Neural progenitor cell (in vitro differentiated cells): ENCODE measurements at regions not wholly inside any gene's neighbourhood (a gene's known extent, or its start where the extent isn't known, plus 50 kb on each side); places are given as distances from the start of the nearest gene placed in this dataset.

Experiments used
- DNase-seq: peaks from one replicate; pipeline ENCODE4 v3.0.0-alpha.2; 2016; ENCODE audit warnings: low spot score
- H2AFZ ChIP-seq: fragments of 200-600 bp; sonication (generic); replicated peaks from 2 replicates; pipeline ENCODE4 v1.6.1; 2016; ENCODE audit warnings: antibody characterized with exemption
- H3F3A ChIP-seq: fragments of 200-600 bp; sonication (generic); 2 replicates; pipeline ENCODE4 v1.6.1; 2016; ENCODE audit warnings: antibody characterized with exemption, low read depth
- H3K27ac ChIP-seq: fragments of 200-600 bp; sonication (generic); 2 replicates; pipeline ENCODE4 v1.5.1; 2016; ENCODE audit warnings: mild to moderate bottlenecking
- H3K27me3 ChIP-seq: fragments of 200-600 bp; sonication (generic); 2 replicates; pipeline ENCODE4 v1.6.1; 2016; ENCODE audit warnings: mild to moderate bottlenecking, moderate library complexity
- H3K36me3 ChIP-seq: fragments of 200-600 bp; sonication (generic); 2 replicates; pipeline ENCODE4 v1.5.1; 2016
- H3K4me1 ChIP-seq: fragments of 200-600 bp; sonication (generic); 2 replicates; pipeline ENCODE4 v1.6.1; 2016; ENCODE audit warnings: mixed run types
- H3K4me2 ChIP-seq: fragments of 200-600 bp; sonication (generic); 2 replicates; pipeline ENCODE4 v1.6.1; 2016
- H3K4me3 ChIP-seq: fragments of 200-600 bp; sonication (generic); 2 replicates; pipeline ENCODE4 v1.5.1; 2016
- H3K79me2 ChIP-seq: fragments of 200-600 bp; sonication (generic); 2 replicates; pipeline ENCODE4 v1.6.1; 2016; ENCODE audit warnings: low read depth
- H3K9ac ChIP-seq: fragments of 200-600 bp; sonication (generic); 2 replicates; pipeline ENCODE4 v1.6.1; 2016
- H3K9me3 ChIP-seq: fragments of 200-600 bp; sonication (generic); 2 replicates; pipeline ENCODE4 v1.5.1; 2016; ENCODE audit warnings: low read depth
- H4K20me1 ChIP-seq: fragments of 200-600 bp; sonication (generic); 2 replicates; pipeline ENCODE4 v1.6.1; 2016; ENCODE audit warnings: low read depth
- H3K27ac Mint-ChIP-seq: 3 replicates; pipeline ENCODE4 v1.8.0; 2021; ENCODE audit warnings: mixed read lengths
- H3K27me3 Mint-ChIP-seq: 2 replicates; pipeline ENCODE4 v1.8.0; 2022; ENCODE audit warnings: low read depth, mild to moderate bottlenecking, inconsistent platforms, moderate library complexity, mixed read lengths; ENCODE audit not compliant: insufficient read depth
- H3K36me3 Mint-ChIP-seq: 3 replicates; pipeline ENCODE4 v1.8.0; 2021; ENCODE audit warnings: mixed read lengths
- H3K4me1 Mint-ChIP-seq: 3 replicates; pipeline ENCODE4 v1.8.0; 2021; ENCODE audit warnings: mixed read lengths
- H3K4me3 Mint-ChIP-seq: 3 replicates; pipeline ENCODE4 v1.8.0; 2021; ENCODE audit warnings: mild to moderate bottlenecking, moderate library complexity, mixed read lengths
- H3K9me3 Mint-ChIP-seq: 3 replicates; pipeline ENCODE4 v1.8.0; 2020; ENCODE audit warnings: mixed read lengths
- CTCF ChIP-seq: fragments of 200-600 bp; sonication (generic); IDR thresholded peaks from 2 replicates; pipeline ENCODE4 v1.5.1; 2017; ENCODE audit warnings: antibody characterized with exemption, mild to moderate bottlenecking
- EZH2 ChIP-seq: fragments of 200-600 bp; sonication (generic); IDR thresholded peaks from 2 replicates; pipeline ENCODE4 v1.6.1; 2017; ENCODE audit warnings: antibody characterized with exemption, mild to moderate bottlenecking, moderate library complexity
- EZH2phosphoT487 ChIP-seq: fragments of 200-600 bp; sonication (generic); IDR thresholded peaks from 2 replicates; pipeline ENCODE4 v1.6.1; 2017; ENCODE audit warnings: antibody characterized with exemption

GRCh38 chr12:92010853-92011701 is 134.6 kb downstream of the BTG1 start:
- no peak for DNase-seq
- no peak overlapping the region for H3K27ac ChIP-seq
- no peaks in the 10 kb centered on the region for H3K27me3 ChIP-seq
- no peak overlapping the region for H3K4me2 ChIP-seq
- H3K79me2 ChIP-seq = no peaks in the 10 kb centered on the region
- Mint-ChIP-seq H3K4me1 (peaks cover 3% of the 10 kb centered on the region), H3K9me3 (peaks cover 5% of the 10 kb centered on the region), H3K36me3 (no peaks in the 10 kb centered on the region), H3K27ac (no peak overlapping the region), H3K4me3 (no peak overlapping the region), H3K27me3 (peaks cover 2% of the 10 kb centered on the region)
- no peak overlapping the region for H3K4me3 ChIP-seq
- TF ChIP-seq EZH2phosphoT487 (no peak), CTCF (no peak), EZH2 (no peak)
- no peaks in the 10 kb centered on the region for H3K4me1 ChIP-seq
- H3F3A ChIP-seq = no peaks in the 10 kb centered on the region
- H4K20me1 ChIP-seq = no peaks in the 10 kb centered on the region
- H2AFZ ChIP-seq = no peak overlapping the region
- H3K9ac ChIP-seq = no peak overlapping the region
- H3K36me3 ChIP-seq = no peaks in the 10 kb centered on the region
- H3K9me3 ChIP-seq = no peaks in the 10 kb centered on the region

- Mint-ChIP-seq H3K27me3 (peaks cover 2% of the 10 kb centered on the region), H3K9me3 (peaks cover 2% of the 10 kb centered on the region), H3K4me1 (peaks cover 3% of the 10 kb centered on the region), H3K4me3 (no peak overlapping the region), H3K27ac (no peak overlapping the region), H3K36me3 (no peaks in the 10 kb centered on the region)
- no peaks in the 10 kb centered on the region for H3K79me2 ChIP-seq
- no peak for TF ChIP-seq CTCF
- TF ChIP-seq EZH2phosphoT487 = no peak
- no peaks in the 10 kb centered on the region for H3K4me1 ChIP-seq
- no peak overlapping the region for H3K27ac ChIP-seq
- no peak for DNase-seq
- H3K9me3 ChIP-seq = no peaks in the 10 kb centered on the region
- no peak overlapping the region for H3K4me3 ChIP-seq
- no peaks in the 10 kb centered on the region for H3K27me3 ChIP-seq
- no peaks in the 10 kb centered on the region for H4K20me1 ChIP-seq
- no peak overlapping the region for H3K4me2 ChIP-seq
- no peak overlapping the region for H2AFZ ChIP-seq
- H3F3A ChIP-seq = no peaks in the 10 kb centered on the region
- H3K9ac ChIP-seq = no peak overlapping the region
- no peaks in the 10 kb centered on the region for H3K36me3 ChIP-seq
Observed at GRCh38 chr12:92010368-92010767, 135.3 kb downstream of the BTG1 start.

- Histone ChIP-seq H3K79me2 (no peaks in the 10 kb centered on the region), H3K27ac (no peak overlapping the region), H3K4me3 (no peak overlapping the region), H4K20me1 (no peaks in the 10 kb centered on the region), H3K9me3 (no peaks in the 10 kb centered on the region), H2AFZ (no peak overlapping the region), H3K27me3 (no peaks in the 10 kb centered on the region), H3F3A (no peaks in the 10 kb centered on the region), H3K9ac (no peak overlapping the region), H3K4me1 (no peaks in the 10 kb centered on the region), H3K4me2 (no peak overlapping the region), H3K36me3 (no peaks in the 10 kb centered on the region)
- no peak overlapping the region for H3K27ac Mint-ChIP-seq
- TF ChIP-seq EZH2phosphoT487 = no peak
- TF ChIP-seq EZH2 = no peak
- no peak for TF ChIP-seq CTCF
- H3K4me3 Mint-ChIP-seq = no peak overlapping the region
- no peaks in the 10 kb centered on the region for H3K9me3 Mint-ChIP-seq
- no peaks in the 10 kb centered on the region for H3K36me3 Mint-ChIP-seq
- H3K27me3 Mint-ChIP-seq = peaks cover 2% of the 10 kb centered on the region
- DNase-seq = no peak
- peaks cover 6% of the 10 kb centered on the region for H3K4me1 Mint-ChIP-seq
Observed at GRCh38 chr12:92008345-92008744, 137.3 kb downstream of the BTG1 start.
